ENCODE measurements at regions not wholly inside any gene's neighbourhood (a gene's known extent, or its start where the extent isn't known, plus 50 kb on each side); places are given as distances from the start of the nearest gene placed in this dataset.

- peaks cover 0 to 8% of the 10 kb centered on the region in 2 experiments; a peak in 1 of 4 replicates for H3K4me1 ChIP-seq (ENCODE audit: control insufficient read depth in 1 of 2, insufficient read depth in 2 of 2, low read depth in 1 of 2, low read length in 1 of 2)
- H3K9ac ChIP-seq, result no peak overlapping the region
- no peaks in the 10 kb centered on the region for H3F3A ChIP-seq (replicated peaks; ENCODE audit: insufficient read depth)
- H3K36me3 ChIP-seq (replicated peaks in 1 of 2; ENCODE audit: control insufficient read depth in 1 of 2, insufficient read depth in 2 of 2, low read length in 1 of 2), result no peaks in the 10 kb centered on the region
- H3K79me2 ChIP-seq (ENCODE audit: insufficient read depth), result no peaks in the 10 kb centered on the region
- no peaks in the 10 kb centered on the region for H3K9me3 ChIP-seq
- H3K27ac ChIP-seq (ENCODE audit: low read depth in 2 of 2, low read length in 1 of 2), result no peak overlapping the region
- TF ChIP-seq, protein P1, sequence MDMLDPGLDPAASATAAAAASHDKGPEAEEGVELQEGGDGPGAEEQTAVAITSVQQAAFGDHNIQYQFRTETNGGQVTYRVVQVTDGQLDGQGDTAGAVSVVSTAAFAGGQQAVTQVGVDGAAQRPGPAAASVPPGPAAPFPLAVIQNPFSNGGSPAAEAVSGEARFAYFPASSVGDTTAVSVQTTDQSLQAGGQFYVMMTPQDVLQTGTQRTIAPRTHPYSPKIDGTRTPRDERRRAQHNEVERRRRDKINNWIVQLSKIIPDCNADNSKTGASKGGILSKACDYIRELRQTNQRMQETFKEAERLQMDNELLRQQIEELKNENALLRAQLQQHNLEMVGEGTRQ (IDR thresholded peaks at IDR 0.05; ENCODE audit: borderline replicate concordance, low read depth, low read length), result no peak
- TF ChIP-seq RCOR1 (IDR thresholded peaks at IDR 0.05; ENCODE audit: low read length) (no peak), IRF3 (IDR thresholded peaks at IDR 0.05; ENCODE audit: low read depth, low read length) (no peak), CHD2 (IDR thresholded peaks at IDR 0.05; ENCODE audit: low read length, partially characterized antibody) (no peak), NRF1 (IDR thresholded peaks at IDR 0.05; ENCODE audit: low read depth, low read length) (no peak), YY1 (IDR thresholded peaks at IDR 0.05; ENCODE audit: low read depth) (no peak), POLR2AphosphoS5 (IDR thresholded peaks at IDR 0.05; ENCODE audit: low read depth, low read length) (no peak), SIN3A (IDR thresholded peaks at IDR 0.05; ENCODE audit: borderline replicate concordance, low read depth, low read length) (no peak), TEAD4 (IDR thresholded peaks at IDR 0.05; ENCODE audit: borderline replicate concordance, insufficient read depth) (no peak), MAX (IDR thresholded peaks at IDR 0.05; ENCODE audit: low read depth) (no peak), ZBTB33 (IDR thresholded peaks at IDR 0.05; ENCODE audit: borderline replicate concordance, low read depth) (no peak), FOSL2 (IDR thresholded peaks at IDR 0.05; ENCODE audit: borderline replicate concordance, low read depth) (no peak)
- TF ChIP-seq, protein P2, sequence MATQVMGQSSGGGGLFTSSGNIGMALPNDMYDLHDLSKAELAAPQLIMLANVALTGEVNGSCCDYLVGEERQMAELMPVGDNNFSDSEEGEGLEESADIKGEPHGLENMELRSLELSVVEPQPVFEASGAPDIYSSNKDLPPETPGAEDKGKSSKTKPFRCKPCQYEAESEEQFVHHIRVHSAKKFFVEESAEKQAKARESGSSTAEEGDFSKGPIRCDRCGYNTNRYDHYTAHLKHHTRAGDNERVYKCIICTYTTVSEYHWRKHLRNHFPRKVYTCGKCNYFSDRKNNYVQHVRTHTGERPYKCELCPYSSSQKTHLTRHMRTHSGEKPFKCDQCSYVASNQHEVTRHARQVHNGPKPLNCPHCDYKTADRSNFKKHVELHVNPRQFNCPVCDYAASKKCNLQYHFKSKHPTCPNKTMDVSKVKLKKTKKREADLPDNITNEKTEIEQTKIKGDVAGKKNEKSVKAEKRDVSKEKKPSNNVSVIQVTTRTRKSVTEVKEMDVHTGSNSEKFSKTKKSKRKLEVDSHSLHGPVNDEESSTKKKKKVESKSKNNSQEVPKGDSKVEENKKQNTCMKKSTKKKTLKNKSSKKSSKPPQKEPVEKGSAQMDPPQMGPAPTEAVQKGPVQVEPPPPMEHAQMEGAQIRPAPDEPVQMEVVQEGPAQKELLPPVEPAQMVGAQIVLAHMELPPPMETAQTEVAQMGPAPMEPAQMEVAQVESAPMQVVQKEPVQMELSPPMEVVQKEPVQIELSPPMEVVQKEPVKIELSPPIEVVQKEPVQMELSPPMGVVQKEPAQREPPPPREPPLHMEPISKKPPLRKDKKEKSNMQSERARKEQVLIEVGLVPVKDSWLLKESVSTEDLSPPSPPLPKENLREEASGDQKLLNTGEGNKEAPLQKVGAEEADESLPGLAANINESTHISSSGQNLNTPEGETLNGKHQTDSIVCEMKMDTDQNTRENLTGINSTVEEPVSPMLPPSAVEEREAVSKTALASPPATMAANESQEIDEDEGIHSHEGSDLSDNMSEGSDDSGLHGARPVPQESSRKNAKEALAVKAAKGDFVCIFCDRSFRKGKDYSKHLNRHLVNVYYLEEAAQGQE (IDR thresholded peaks at IDR 0.05; ENCODE audit: low read depth, low read length), result no peak
- no peak overlapping the region for H3K4me2 ChIP-seq
- ChIA-PET CTCF (interaction anchor here (1.0 to 1.2 kb wide), 2 partner anchors 9 to 68 kb away, joined by 3 read pairs; no protein-coding TSS in a partner anchor), POLR2A (no interaction called here)
- H3K27me3 ChIP-seq (ENCODE audit: insufficient read depth), result no peaks in the 10 kb centered on the region
- H3K9me2 ChIP-seq, result no peaks in the 10 kb centered on the region
- no peaks in the 10 kb centered on the region for H4K20me1 ChIP-seq (ENCODE audit: insufficient read depth)
- no peak overlapping the region for H2AFZ ChIP-seq (ENCODE audit: low read depth)
- DNase-seq, result no peak
- 51% methylated on average over 4 of the region's 4 CpGs for WGBS (ENCODE audit: low lambda C conversion rate)
- H3K4me3 ChIP-seq (ENCODE audit: low read depth in 2 of 2, low read length in 1 of 2), result no peak overlapping the region
Measured at GRCh38 chr3:159654183-159655134, 334.2 kb upstream of the IL12A start.
